ENCODE measurements at regions not wholly inside any gene's neighbourhood (a gene's known extent, or its start where the extent isn't known, plus 50 kb on each side); places are given as distances from the start of the nearest gene placed in this dataset.

DNA sequence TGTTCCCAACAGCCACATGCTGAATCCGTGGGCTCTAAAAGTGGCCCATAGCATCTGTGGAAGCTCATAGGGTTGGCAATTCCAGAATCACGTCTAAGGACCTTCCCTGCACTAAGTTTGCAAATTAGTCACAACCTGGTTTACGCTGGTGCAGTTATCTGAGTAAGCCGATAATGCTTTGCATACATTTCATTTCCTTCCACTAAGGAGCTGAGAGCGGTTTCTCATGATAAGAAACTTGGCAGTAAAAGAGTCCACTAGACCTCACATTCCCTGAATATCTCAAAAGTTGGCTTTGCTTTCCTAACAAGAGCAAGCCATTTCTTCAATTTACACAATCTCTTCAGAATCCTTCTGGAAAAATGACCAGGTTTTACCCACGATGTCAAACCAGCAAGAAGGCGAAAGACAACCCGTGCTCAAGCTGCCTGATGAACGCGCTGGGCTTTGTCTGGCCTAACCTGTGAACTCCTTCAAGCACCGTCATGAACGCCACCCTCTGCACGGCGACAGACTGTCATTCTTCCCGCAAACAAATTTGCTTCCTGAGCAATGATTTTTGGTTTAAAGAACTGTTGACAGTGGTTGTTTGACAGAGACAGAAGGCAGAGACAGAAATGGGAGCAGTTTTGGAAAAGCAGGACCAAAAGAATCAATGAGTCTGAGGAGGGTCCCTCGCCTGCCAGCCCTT, 73.0 kb upstream of the COPS8 start:
- TF ChIP-seq POLR2AphosphoS5 (IDR thresholded peaks at IDR 0.05; ENCODE audit: borderline replicate concordance, low read depth, low read length) = no peak
- TF ChIP-seq EZH2 (IDR thresholded peaks at IDR 0.05) = no peak
